GM21515 (cell line): ENCODE measurements at regions not wholly inside any gene's neighbourhood (a gene's known extent, or its start where the extent isn't known, plus 50 kb on each side); places are given as distances from the start of the nearest gene placed in this dataset.

Experiments
- ATAC-seq: cut with Tn5 transposase; IDR thresholded peaks from one replicate; pipeline ENCODE4 v1.9.1; 2021; ENCODE audit not compliant: unreplicated experiment

DNA sequence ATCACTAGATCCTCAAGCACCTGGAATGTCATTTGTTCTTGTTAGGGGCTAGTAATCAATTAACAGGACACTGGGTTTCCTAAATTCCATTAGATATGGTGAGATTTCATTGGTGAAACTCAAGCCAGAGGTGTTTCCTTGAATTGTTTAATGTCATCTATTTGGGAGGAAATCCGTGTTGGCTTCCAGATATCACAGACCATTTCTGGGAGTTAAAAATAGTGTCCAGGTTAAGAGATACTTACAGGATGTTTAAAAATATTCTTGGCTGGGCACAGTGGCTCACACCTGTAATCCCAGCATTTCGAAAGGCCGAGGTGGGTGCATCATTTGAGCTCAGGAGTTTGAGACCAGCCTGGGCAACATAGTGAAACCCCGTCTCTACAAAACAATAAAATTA lies 688.3 kb upstream of the WWC1 start:
- ATAC-seq: no peak

GRCh38 chr5:167608390-167609272 lies 682.8 kb upstream of the WWC1 start:
- ATAC-seq: no peak

GRCh38 chr5:167614294-167615021 lies 677.0 kb upstream of the WWC1 start:
- ATAC-seq: no peak

- ATAC-seq: no peak
Measured at GRCh38 chr5:167616043-167616890, 675.2 kb upstream of the WWC1 start.

DNA sequence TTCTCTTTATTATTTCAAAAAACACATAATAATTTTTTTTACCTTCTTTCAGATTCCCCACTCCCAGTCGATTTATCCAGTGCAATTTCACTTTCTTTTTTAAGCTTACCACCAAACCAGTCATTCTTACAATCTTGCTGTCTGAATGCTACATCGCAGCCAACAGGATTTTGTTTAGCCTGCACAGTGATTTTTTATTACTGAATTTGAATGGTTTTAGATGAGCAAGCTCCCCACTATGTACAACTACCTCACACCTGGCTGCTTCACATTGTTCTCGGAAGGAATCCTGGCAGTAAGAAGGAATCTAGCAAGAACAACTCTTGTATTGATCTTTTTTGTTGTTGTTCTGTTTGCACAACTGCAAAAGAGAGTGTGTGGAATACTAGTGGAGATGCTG lies 668.1 kb upstream of the WWC1 start:
- no peak for ATAC-seq

- ATAC-seq: no peak
Measured at GRCh38 chr5:167624053-167624452, 667.4 kb upstream of the WWC1 start.

DNA sequence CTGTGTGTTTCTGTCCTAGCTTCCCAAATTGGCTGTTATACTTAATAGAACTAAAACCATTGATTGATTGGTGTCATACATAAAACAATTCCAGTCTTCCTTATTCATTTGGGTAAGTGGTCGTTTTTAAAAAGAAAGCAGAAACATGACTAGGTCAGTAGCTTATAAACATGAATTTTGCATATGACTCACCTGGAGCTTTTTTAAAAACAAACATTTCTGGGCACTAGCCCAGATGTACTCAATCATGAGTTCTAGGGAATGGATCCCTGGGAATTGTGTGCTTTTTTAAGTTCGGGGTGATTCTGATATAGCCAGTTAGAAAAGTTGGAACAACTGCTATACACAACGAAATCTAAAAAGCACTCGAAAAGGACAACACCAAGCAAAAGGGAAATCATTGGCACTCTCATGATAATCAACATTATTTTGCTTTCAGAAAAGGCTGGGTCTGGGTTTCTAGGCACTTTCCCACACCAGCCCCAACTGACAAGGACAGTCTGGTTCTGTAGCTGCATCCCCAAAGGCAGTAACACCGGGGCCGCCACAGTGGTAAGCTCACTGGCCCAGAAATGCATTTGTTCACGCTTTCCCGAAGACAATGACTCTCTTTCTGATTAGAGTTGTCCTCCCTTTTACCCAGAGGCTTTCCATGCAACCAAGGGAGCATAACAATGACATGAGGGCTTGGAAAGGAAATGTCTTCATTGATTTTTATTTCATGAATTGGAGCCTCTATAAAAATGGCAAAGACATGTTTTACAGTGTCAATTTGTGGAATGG lies 664.9 kb upstream of the WWC1 start:
- ATAC-seq: no peak

DNA sequence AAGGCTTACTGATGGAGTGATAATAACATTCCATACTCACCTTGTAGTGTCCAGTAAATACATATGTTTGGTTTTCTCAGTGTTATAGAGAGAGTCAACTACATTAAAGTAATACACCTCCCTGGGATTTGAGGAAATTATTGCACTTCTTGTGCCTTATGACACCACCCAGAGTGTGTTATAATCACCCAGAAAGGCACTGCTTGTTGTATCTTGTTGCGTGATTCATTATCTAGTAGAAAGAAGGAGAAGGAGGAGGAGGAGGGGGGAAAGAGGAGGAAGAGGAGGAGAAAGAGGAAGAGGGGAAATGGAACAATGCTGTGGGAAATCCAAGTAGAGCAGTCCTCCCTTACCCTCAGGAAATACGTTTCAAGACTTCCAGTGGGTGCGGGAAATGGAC lies 661.8 kb upstream of the WWC1 start:
- ATAC-seq: no peak

- ATAC-seq: no peak
Measured at GRCh38 chr5:167631191-167631590, 660.3 kb upstream of the WWC1 start.

GRCh38 chr5:167633114-167633513 lies 658.3 kb upstream of the WWC1 start:
- no peak for ATAC-seq

GRCh38 chr5:167633931-167634341 lies 657.5 kb upstream of the WWC1 start:
- no peak for ATAC-seq

DNA sequence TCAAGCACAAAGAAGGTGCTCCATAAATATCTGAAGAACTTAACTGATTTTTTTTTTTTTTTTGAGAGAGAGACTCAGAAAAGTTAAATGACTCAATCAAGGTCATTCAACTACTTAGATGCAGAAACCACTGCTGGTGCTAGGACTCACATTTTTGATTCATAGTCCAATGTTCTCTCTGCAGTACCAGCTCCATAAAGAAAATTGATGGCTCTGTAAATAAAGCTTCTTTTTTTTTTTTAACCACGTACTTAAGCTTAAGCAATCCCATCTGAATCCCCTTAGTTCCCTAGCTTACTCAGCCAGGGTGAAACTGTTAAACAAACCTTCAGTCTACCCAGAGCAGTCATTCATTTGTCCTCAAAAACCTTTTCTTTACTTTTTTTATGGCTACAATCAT lies 657.0 kb upstream of the WWC1 start:
- no peak for ATAC-seq

- no peak for ATAC-seq
Measured at GRCh38 chr5:167638816-167639215, 652.6 kb upstream of the WWC1 start.

DNA sequence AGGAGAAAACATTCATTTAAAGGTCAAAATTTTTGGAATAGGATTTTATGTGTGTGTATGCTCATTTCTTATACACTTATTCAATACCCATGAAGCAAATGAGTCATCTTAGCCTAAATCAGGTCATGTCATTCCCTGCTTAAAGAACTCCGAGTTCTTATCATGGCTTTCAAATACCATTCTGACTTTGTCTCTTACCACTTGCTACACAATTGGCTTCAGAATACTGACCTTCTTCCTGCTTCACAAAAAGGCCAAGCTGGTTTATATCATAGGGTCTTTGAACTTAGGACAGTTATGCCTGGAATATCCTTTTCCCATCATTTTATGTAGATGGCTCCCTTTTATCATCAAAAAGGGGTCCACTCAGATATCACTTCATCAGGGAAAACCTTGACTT lies 652.2 kb upstream of the WWC1 start:
- no peak for ATAC-seq

GRCh38 chr5:167639766-167640165 lies 651.7 kb upstream of the WWC1 start:
- ATAC-seq: no peak

DNA sequence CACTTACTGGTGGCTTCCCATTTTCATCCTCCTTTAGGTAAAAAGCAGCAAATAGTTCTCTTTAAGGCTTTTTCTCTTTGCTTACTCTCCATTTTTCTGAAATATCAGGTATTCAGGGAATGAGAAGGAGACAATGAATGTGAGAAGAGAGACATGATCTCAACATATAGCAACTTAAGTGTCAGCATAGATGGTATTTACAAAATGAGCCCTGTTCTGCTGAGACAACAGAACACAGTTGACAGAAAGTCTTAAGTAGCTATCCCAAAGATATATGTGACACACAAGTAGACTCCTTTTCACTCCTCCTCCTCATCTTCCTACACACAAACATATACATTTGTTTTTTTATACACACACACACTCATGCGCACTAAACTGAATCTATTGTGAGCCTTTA lies 649.3 kb upstream of the WWC1 start:
- no peak for ATAC-seq

DNA sequence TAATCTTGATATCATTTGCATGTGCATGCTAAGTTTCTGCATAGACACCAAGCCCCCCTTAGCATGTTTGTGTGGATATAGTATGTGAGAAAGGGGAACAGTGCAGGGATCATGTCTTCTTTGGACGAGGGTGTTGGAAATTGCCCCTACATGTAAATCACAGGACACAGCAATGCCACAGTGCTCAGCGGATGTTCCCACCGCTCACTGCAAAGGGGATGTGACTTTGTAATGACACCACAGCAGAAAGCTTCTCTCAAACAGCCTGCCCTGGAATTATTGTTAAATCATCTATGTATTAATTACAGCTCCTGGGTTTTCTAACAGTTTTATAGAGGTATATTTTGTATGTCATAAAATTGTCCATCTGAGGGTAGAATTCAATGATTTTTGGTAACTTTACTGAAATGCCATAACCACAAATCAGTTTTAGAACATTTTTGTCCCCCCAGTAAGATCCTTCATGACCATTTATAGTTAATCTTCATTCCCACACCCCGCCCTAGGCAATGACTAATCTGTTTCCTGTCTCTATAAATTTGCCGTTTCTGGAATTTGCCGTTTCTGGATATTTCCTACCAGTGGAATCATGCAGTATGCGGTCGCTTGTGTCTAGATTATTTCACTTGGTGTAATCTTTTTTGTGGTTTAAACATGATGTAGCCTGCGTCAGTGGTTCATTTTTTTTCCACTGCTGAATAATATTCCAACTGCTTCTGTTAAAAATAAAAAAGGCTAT lies 648.5 kb upstream of the WWC1 start:
- ATAC-seq: no peak

DNA sequence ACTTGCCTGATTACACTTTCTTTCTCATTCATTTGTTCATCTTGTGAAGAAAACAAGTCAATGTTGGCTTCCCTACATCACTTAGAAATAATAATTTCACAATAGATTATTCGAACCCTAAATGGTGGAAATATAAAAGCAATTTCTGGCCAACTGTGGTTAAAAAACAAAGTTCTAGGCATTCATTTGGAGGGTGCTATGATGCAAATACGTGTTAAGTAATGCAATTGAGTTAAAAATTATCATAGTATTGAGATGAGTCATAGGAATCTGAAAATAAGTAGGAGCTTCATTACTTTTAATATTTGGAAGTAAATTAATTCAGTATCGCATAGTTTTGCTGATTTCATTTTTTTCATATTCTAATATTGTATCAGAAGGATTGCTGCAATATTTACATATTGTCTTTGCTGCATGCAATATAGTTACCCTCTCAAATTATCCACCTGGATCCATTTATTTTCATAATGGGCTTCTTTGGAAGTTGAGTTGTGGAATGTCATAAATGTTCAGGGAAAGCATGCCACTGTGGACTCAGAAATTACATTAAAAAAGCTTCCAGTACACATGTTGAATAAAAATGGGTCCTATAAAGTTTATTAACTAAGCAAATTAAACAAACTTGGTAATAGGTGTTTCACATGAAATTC lies 647.7 kb upstream of the WWC1 start:
- no peak for ATAC-seq

GRCh38 chr5:167644619-167645018 lies 646.8 kb upstream of the WWC1 start:
- ATAC-seq: no peak

DNA sequence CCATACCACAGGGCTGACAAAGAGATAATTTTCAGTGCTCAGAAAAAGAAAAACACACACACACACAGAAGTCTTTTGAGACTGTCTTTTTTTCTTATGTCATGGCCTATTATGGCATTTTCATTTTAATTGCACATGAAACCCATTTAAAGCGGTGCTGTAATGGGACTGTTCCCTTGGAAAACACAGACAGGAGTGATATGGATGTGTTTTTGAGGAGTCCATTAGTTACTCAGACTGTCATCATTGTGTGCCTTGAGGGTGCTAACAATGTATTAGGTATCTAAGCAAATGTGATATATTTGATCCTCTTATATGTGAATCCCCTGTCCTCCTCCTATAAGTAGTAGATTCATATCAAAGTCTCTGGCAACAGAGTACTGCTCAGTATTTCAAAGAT lies 642.0 kb upstream of the WWC1 start:
- no peak for ATAC-seq
